ENCODE measurements at regions not wholly inside any gene's neighbourhood (a gene's known extent, or its start where the extent isn't known, plus 50 kb on each side); places are given as distances from the start of the nearest gene placed in this dataset.
A peak's percentile ranks its signal among the peaks of the same experiment; 100 is the strongest.
"Not testable (repeated sequence)": the region's sequence is repeated elsewhere in the genome, so short reads cannot be mapped to it uniquely, and the experiment has no call there.

DNA sequence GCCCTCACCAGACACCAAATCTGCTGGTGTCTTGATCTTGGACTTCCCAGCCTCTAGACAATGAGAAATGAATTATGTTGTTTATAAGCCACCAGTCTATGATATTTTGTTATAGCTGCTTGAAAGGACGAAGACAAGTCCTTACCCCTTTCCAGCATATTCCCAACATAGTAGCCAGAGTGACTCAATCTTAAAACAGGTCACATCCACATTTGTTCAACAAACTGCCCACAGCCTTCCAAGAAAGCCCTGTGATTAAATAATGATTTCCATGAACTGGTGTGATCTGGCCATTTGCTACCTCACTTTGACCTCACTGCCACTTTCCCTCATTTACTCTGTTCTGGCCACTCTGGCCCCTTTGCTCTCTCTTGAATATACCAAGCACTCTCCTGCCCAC lies 193.7 kb upstream of the CFAP20DC start:
- H3K36me3 ChIP-seq (ENCODE audit: control insufficient read depth, insufficient read depth, low read length), result no peaks in the 10 kb centered on the region
- FAIRE-seq (no peak), DNase-seq (ENCODE audit: low read depth) (no peak)
- H3K27me3 ChIP-seq (ENCODE audit: control insufficient read depth, insufficient read depth, low read length), result no peaks in the 10 kb centered on the region
- TF ChIP-seq, protein P1, sequence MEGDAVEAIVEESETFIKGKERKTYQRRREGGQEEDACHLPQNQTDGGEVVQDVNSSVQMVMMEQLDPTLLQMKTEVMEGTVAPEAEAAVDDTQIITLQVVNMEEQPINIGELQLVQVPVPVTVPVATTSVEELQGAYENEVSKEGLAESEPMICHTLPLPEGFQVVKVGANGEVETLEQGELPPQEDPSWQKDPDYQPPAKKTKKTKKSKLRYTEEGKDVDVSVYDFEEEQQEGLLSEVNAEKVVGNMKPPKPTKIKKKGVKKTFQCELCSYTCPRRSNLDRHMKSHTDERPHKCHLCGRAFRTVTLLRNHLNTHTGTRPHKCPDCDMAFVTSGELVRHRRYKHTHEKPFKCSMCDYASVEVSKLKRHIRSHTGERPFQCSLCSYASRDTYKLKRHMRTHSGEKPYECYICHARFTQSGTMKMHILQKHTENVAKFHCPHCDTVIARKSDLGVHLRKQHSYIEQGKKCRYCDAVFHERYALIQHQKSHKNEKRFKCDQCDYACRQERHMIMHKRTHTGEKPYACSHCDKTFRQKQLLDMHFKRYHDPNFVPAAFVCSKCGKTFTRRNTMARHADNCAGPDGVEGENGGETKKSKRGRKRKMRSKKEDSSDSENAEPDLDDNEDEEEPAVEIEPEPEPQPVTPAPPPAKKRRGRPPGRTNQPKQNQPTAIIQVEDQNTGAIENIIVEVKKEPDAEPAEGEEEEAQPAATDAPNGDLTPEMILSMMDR (IDR thresholded peaks at IDR 0.05; ENCODE audit: insufficient read depth, low read length, severe bottlenecking), result no peak
- no peak overlapping the region for H3K4me3 ChIP-seq (ENCODE audit: low read depth, low read length)

DNA sequence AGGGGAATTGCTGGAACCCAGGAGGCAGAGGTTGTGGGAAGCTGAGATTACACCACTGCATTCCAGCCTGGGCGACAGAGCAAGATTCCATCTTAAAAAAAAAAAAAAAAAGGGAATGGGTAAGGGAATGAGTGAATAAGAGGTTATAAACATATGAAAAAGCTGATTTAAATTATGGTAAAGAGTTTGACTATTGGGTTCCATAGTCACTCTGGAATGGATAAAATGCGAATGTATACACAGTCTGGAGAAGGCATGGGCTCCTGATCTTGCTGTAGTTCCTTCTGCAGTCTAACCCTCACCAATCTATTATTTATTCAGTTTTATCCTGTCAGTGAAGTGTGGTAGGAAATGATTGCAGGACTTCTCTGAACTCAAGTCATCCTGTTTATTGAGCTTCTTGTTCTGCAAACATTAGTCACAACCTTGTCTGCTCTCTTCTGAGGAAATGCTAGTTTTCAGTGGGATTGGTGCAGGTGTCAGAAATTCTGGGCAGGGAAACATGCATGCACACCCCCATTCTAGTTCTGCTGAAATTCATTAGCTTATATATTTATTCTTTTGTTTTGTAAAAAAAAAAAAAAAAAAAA lies 190.9 kb upstream of the CFAP20DC start:
- FAIRE-seq (no peak), DNase-seq (ENCODE audit: low read depth) (peak; percentile 67)
- H3K36me3 ChIP-seq (ENCODE audit: control insufficient read depth, insufficient read depth, low read length), result no peaks in the 10 kb centered on the region
- H3K27me3 ChIP-seq (ENCODE audit: control insufficient read depth, insufficient read depth, low read length), result no peaks in the 10 kb centered on the region
- H3K4me3 ChIP-seq (ENCODE audit: low read depth, low read length), result no peak overlapping the region
- TF ChIP-seq, protein P1 (IDR thresholded peaks at IDR 0.05; ENCODE audit: insufficient read depth, low read length, severe bottlenecking), result no peak

DNA sequence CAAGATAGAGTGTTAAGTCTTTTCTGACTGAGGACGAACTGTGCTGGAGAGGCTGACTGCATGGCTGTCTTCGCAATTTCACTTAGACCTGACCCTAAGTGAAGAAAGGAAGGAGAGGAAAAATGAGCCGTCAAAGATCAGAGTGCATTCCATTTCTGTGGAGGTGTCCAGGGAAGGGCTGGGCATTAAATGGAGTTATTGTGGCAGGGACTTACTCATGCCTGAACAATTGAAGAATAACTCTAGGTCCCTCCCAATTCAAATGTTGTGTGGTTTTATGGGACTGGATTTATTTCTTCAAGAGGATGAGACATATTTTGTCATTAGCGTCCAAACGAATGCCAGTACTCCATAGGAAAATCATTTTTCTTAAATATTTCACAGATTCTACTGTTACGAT lies 187.3 kb upstream of the CFAP20DC start:
- Histone ChIP-seq H3K27me3 (ENCODE audit: control insufficient read depth, insufficient read depth, low read length) (no peaks in the 10 kb centered on the region), H3K36me3 (ENCODE audit: control insufficient read depth, insufficient read depth, low read length) (no peaks in the 10 kb centered on the region), H3K4me3 (ENCODE audit: low read depth, low read length) (no peak overlapping the region)
- FAIRE-seq (no peak), DNase-seq (ENCODE audit: low read depth) (peak; percentile 76)
- TF ChIP-seq, protein P1 (IDR thresholded peaks at IDR 0.05; ENCODE audit: insufficient read depth, low read length, severe bottlenecking), result no peak

DNA sequence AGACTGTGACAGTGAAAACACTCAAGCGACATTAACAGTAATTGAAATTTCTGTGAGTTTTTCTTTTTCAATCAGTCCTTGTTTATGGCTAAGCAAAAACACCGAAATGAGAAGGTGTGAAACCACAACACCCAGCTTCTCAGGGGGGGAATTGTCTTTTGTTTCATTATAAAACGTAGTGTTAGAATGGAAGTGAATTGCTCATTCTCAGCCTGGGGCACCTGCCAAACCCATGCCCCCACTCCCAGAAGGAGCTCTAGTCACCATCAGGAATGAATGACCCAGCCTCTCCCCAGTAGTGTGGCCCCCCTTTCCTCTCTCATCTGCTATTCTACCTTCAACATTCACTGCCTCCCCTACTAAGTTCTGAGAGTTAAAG lies 185.8 kb upstream of the CFAP20DC start:
- no peaks in the 10 kb centered on the region for H3K36me3 ChIP-seq (ENCODE audit: control insufficient read depth, insufficient read depth, low read length)
- TF ChIP-seq, protein P1 (IDR thresholded peaks at IDR 0.05; ENCODE audit: insufficient read depth, low read length, severe bottlenecking), result no peak
- no peak overlapping the region for H3K4me3 ChIP-seq (ENCODE audit: low read depth, low read length)
- H3K27me3 ChIP-seq (ENCODE audit: control insufficient read depth, insufficient read depth, low read length), result no peaks in the 10 kb centered on the region
- no peak for FAIRE-seq
- no peak for DNase-seq (ENCODE audit: low read depth)

DNA sequence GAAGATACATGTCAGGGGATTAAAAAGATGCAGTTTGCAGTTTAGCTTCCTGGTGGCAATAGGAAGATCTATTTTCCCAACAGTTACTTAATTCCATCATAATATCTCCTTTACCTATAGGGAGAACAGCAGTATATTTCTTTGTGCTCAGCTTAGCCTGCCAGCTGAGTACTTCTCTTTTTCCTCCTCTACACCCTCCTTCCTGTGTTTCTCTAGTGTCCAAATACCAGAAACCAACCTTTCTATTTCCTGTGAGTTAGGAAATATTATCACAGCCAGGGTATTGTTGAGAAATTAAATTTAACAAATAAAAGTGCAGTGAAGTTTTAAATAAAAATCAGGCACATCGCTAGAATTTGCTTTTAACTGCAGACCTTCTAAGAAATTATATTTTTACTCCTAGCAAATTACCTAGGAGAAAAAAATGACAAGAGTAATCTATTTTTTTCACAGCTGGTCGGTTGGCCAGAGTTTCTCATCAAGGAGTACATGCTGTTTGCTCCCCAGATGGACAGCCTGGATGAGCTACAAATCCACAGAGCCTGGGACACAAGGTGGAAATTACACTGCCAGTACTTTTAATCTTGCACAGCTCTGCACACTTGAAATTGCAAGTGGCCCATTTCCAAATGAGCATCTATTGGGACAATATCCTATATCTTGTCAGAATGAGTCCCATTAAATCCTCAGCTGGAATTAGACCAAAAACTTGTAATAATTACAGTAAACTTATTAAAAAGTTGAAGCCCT lies 185.2 kb upstream of the CFAP20DC start:
- H3K27me3 ChIP-seq (ENCODE audit: control insufficient read depth, insufficient read depth, low read length), result no peaks in the 10 kb centered on the region
- H3K36me3 ChIP-seq (ENCODE audit: control insufficient read depth, insufficient read depth, low read length), result no peaks in the 10 kb centered on the region
- H3K4me3 ChIP-seq (ENCODE audit: low read depth, low read length), result no peak overlapping the region
- FAIRE-seq (no peak), DNase-seq (ENCODE audit: low read depth) (no peak)
- TF ChIP-seq, protein P1 (IDR thresholded peaks at IDR 0.05; ENCODE audit: insufficient read depth, low read length, severe bottlenecking), result no peak

DNA sequence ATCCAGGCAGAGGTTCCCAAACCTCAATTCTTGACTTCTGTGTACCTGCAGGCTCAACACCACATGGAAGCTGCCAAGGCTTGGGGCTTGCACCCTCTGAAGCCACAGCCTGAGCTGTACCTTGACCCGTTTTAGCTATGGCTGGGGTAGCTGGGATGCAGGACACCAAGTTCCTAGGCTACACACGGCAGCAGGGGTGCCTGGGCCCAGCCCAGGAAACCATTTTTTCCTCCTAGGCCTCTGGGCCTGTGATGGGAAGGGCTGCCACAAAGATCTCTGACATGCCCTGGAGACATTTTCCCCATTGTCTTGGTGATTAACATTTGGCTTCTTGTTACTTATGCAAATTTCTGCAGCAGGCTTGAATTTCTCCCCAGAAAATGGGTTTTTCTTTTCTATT lies 180.6 kb upstream of the CFAP20DC start:
- DNase-seq (ENCODE audit: low read depth); H3K4me3 ChIP-seq (ENCODE audit: low read depth, low read length); FAIRE-seq; H3K36me3 ChIP-seq (ENCODE audit: control insufficient read depth, insufficient read depth, low read length); H3K27me3 ChIP-seq (ENCODE audit: control insufficient read depth, insufficient read depth, low read length): not testable (repeated sequence)
